Pons (tissue), 1 donor: ENCODE measurements at regions not wholly inside any gene's neighbourhood (a gene's known extent, or its start where the extent isn't known, plus 50 kb on each side); places are given as distances from the start of the nearest gene placed in this dataset.
"Not testable (repeated sequence)": the region's sequence is repeated elsewhere in the genome, so short reads cannot be mapped to it uniquely, and the experiment has no call there.

ENCODE experiments used
- DNase-seq: peaks from one replicate; pipeline ENCODE4 v3.0.0-alpha.2; 2016; ENCODE audit warnings: low spot score

- no peak for DNase-seq
Observed at GRCh38 chr6:141580131-141580530, 552.6 kb upstream of the GJE1 start.

- DNase-seq: no peak
Observed at GRCh38 chr6:141576751-141577150, 556.0 kb upstream of the GJE1 start.

GRCh38 chr6:141562851-141563763 lies 569.6 kb upstream of the GJE1 start:
- peak; percentile 84 for DNase-seq

GRCh38 chr6:141562186-141562811 lies 570.4 kb upstream of the GJE1 start:
- DNase-seq: peak; percentile 17

- no peak for DNase-seq
Observed at GRCh38 chr6:141561154-141561553, 571.6 kb upstream of the GJE1 start.

- DNase-seq: no peak
Observed at GRCh38 chr6:141552463-141552862, 580.3 kb upstream of the GJE1 start.

- no peak for DNase-seq
Observed at GRCh38 chr6:141552031-141552430, 580.7 kb upstream of the GJE1 start.

- DNase-seq: no peak
Observed at GRCh38 chr6:141551318-141551717, 581.4 kb upstream of the GJE1 start.

- no peak for DNase-seq
Observed at GRCh38 chr6:141550471-141550870, 582.3 kb upstream of the GJE1 start.

- no peak for DNase-seq
Observed at GRCh38 chr6:141548966-141549365, 583.8 kb upstream of the GJE1 start.

- DNase-seq: no peak
Observed at GRCh38 chr6:141541581-141542324, 591.0 kb upstream of the GJE1 start.

GRCh38 chr6:141540207-141540606 lies 592.5 kb upstream of the GJE1 start:
- DNase-seq: no peak

GRCh38 chr6:141539617-141540016 lies 593.1 kb upstream of the GJE1 start:
- DNase-seq: no peak

GRCh38 chr6:141532211-141532610 lies 600.5 kb upstream of the GJE1 start:
- no peak for DNase-seq

GRCh38 chr6:141531040-141531439 lies 601.7 kb upstream of the GJE1 start:
- DNase-seq: no peak

- DNase-seq: no peak
Observed at GRCh38 chr6:141528596-141528995, 604.1 kb upstream of the GJE1 start.

GRCh38 chr6:141526985-141527384 lies 605.7 kb upstream of the GJE1 start:
- no peak for DNase-seq

- no peak for DNase-seq
Observed at GRCh38 chr6:141521440-141521839, 611.3 kb upstream of the GJE1 start.

GRCh38 chr6:141513830-141514229 lies 618.9 kb upstream of the GJE1 start:
- DNase-seq: no peak

- no peak for DNase-seq
Observed at GRCh38 chr6:141510803-141511202, 621.9 kb upstream of the GJE1 start.

- not testable (repeated sequence) for DNase-seq
Observed at GRCh38 chr6:141506062-141506461, 626.7 kb upstream of the GJE1 start.

GRCh38 chr6:141504318-141504717 lies 628.4 kb upstream of the GJE1 start:
- DNase-seq: not testable (repeated sequence)

- DNase-seq: no peak
Observed at GRCh38 chr6:141501616-141502015, 631.1 kb upstream of the GJE1 start.
